HepG2 (cell line): ENCODE measurements at regions not wholly inside any gene's neighbourhood (a gene's known extent, or its start where the extent isn't known, plus 50 kb on each side); places are given as distances from the start of the nearest gene placed in this dataset.

Experiments
- ATAC-seq: fragments of 200-7000 bp; cut with Tn5 transposase; 3 replicates; pipeline ENCODE4 v1.9.1; 2020; ENCODE audit warnings: mild to moderate bottlenecking, moderate library complexity
- BruUV-seq: library from RNA; stranded (reverse); fragments of 400-500 nt; replicated peaks from 2 replicates; lab custom pipeline; 2021; lab: Mats Ljungman, UMichigan
- CTCF ChIA-PET: fragments of 300-600 bp; formaldehyde crosslinking; extraction: SDS; loops from one replicate; lab custom pipeline; 2021; ENCODE audit warnings: low total read pairs, inconsistent platforms, low intra/inter-chr PET ratio; lab: Yijun Ruan, JAX
- POLR2A ChIA-PET: fragments of 350-600 bp; sonication (Branson Sonifier 250); formaldehyde crosslinking; loops from one replicate; lab custom pipeline; 2020; ENCODE audit warnings: antibody characterized with exemption, inconsistent platforms; lab: Yijun Ruan, JAX
- DNase-seq: peaks from one replicate; pipeline ENCODE4 v3.0.0-alpha.2; 2015; ENCODE audit warnings: low spot score
- FAIRE-seq: peaks from 3 replicates; lab custom pipeline; 2011; peaks lifted over from hg19 to GRCh38; lab: Jason Lieb, UNC
- H2AFZ ChIP-seq: one replicate; pipeline ENCODE4 v1.6.1; 2011; ENCODE audit warnings: low read length, inconsistent platforms
- H3K27ac ChIP-seq: fragments of 300-600 bp; 3 replicates; pipeline ENCODE4 v1.8.0; 2011; ENCODE audit warnings: mixed run types, mild to moderate bottlenecking, mixed read lengths, low read length, inconsistent platforms; ENCODE audit not compliant: insufficient read depth; ENCODE audit errors: extremely low read length
- H3K27me3 ChIP-seq, 2 experiments: fragments of 200-600 bp in 1 of 2; 2 replicates in 1 of 2; 3 replicates in 1 of 2; pipeline versions ENCODE4 v1.6.0 to v1.8.0; 2011; ENCODE audit warnings: low read length in 2 of 2, mild to moderate bottlenecking in 2 of 2, moderate library complexity in 2 of 2, inconsistent platforms in 1 of 2; ENCODE audit not compliant: insufficient read depth in 2 of 2, control insufficient read depth in 1 of 2
- H3K36me3 ChIP-seq, 2 experiments: fragments of 200-600 bp in 1 of 2; replicated peaks in 1 of 2; 2 replicates in 1 of 2; 3 replicates in 1 of 2; pipeline versions ENCODE4 v1.5.1 to v1.8.0; 2011; ENCODE audit warnings: low read length in 2 of 2, inconsistent platforms in 1 of 2; ENCODE audit not compliant: insufficient read depth in 2 of 2, control insufficient read depth in 1 of 2
- H3K4me1 ChIP-seq: 2 replicates; pipeline ENCODE4 v1.5.1; 2012; ENCODE audit warnings: low read length, inconsistent platforms; ENCODE audit not compliant: insufficient read depth
- H3K4me2 ChIP-seq: 2 replicates; pipeline ENCODE4 v1.6.0; 2011; ENCODE audit warnings: low read depth, low read length, inconsistent platforms
- H3K4me3 ChIP-seq, 3 experiments: fragments of 200-600 bp in 1 of 3; sonication (generic), shearing (Covaris generic) in 1 of 3; replicated peaks in 1 of 3; 2 replicates each; pipeline ENCODE4 v1.5.1; 2011 to 2016; ENCODE audit warnings: low read length in 3 of 3, inconsistent platforms in 2 of 3, low read depth in 2 of 3, mild to moderate bottlenecking in 2 of 3, control low read depth in 1 of 3, mixed read lengths in 1 of 3; ENCODE audit not compliant: insufficient read depth in 1 of 3
- H3K79me2 ChIP-seq: one replicate; pipeline ENCODE4 v1.6.1; 2011; ENCODE audit warnings: low read length, inconsistent platforms; ENCODE audit not compliant: insufficient read depth
- H3K9ac ChIP-seq: 2 replicates; pipeline ENCODE4 v1.6.0; 2011; ENCODE audit warnings: mild to moderate bottlenecking, low read depth, low read length, inconsistent platforms; ENCODE audit not compliant: insufficient read depth
- H3K9me3 ChIP-seq: 2 replicates; pipeline ENCODE4 v1.5.1; 2012; ENCODE audit warnings: mild to moderate bottlenecking, low read length
- H4K20me1 ChIP-seq: 2 replicates; pipeline ENCODE4 v1.6.0; 2011; ENCODE audit warnings: inconsistent platforms, mild to moderate bottlenecking, low read length, moderate library complexity; ENCODE audit not compliant: insufficient read depth
- LCORL ChIP-seq, 2 experiments: fragments of 450-650 bp in 1 of 2; sonication (generic) in 1 of 2; formaldehyde crosslinking in 1 of 2; IDR thresholded peaks; 2 replicates each; pipeline versions ENCODE4 v1.5.0 to v1.6.1; 2017 to 2020; ENCODE audit warnings: antibody characterized with exemption in 1 of 2, missing genetic modification reagents in 1 of 2
- MAFG ChIP-seq: sonication (generic); formaldehyde crosslinking; IDR thresholded peaks from 2 replicates; pipeline ENCODE4 v1.5.1; 2020; ENCODE audit warnings: mild to moderate bottlenecking, missing genetic modification reagents
- MYPOP ChIP-seq: sonication (generic); formaldehyde crosslinking; IDR thresholded peaks from 2 replicates; pipeline ENCODE4 v1.8.1; 2023; ENCODE audit warnings: mild to moderate bottlenecking, moderate library complexity, missing genetic modification reagents
- SALL2 ChIP-seq: sonication (generic); formaldehyde crosslinking; IDR thresholded peaks from 2 replicates; pipeline ENCODE4 v1.8.1; 2023; ENCODE audit warnings: mild to moderate bottlenecking, missing genetic modification reagents, inconsistent platforms
- SOX13 ChIP-seq, 3 experiments: fragments of 450-650 bp in 1 of 3; sonication (generic) in 1 of 3; formaldehyde crosslinking in 1 of 3; IDR thresholded peaks in 2 of 3; conservative IDR thresholded peaks in 1 of 3; 2 replicates each; pipeline versions ENCODE4 v1.5.0 to v1.6.1; 2016 to 2020; ENCODE audit warnings: antibody characterized with exemption in 1 of 3, mild to moderate bottlenecking in 1 of 3, missing compliant biosample characterization in 1 of 3, missing genetic modification reagents in 1 of 3, moderate library complexity in 1 of 3
- SOX5 ChIP-seq: IDR thresholded peaks from 2 replicates; pipeline ENCODE4 v1.6.1; 2016; ENCODE audit warnings: borderline replicate concordance
- SSRP1 ChIP-seq: IDR thresholded peaks from 2 replicates; pipeline ENCODE4 v1.6.1; 2016; ENCODE audit warnings: control low read depth
- ZNF101 ChIP-seq: sonication (generic); formaldehyde crosslinking; IDR thresholded peaks from 2 replicates; pipeline ENCODE4 v1.4.0; 2020; ENCODE audit warnings: mild to moderate bottlenecking, low read depth, missing genetic modification reagents, borderline replicate concordance
- ZNF562 ChIP-seq: sonication (generic); formaldehyde crosslinking; IDR thresholded peaks from 2 replicates; pipeline ENCODE4 v1.8.0; 2022; ENCODE audit warnings: missing genetic modification reagents, borderline replicate concordance
- ZNF564 ChIP-seq: sonication (generic); formaldehyde crosslinking; IDR thresholded peaks from 2 replicates; pipeline ENCODE4 v1.8.1; 2023; ENCODE audit warnings: mild to moderate bottlenecking, missing genetic modification reagents
- ZNF652 ChIP-seq: IDR thresholded peaks from 2 replicates; pipeline ENCODE4 v1.6.1; 2016; ENCODE audit warnings: low read depth, borderline replicate concordance
- ZNF674 ChIP-seq: sonication (generic); formaldehyde crosslinking; IDR thresholded peaks from 2 replicates; pipeline ENCODE4 v1.5.0; 2020; ENCODE audit warnings: low read depth, mild to moderate bottlenecking, missing genetic modification reagents
- ZNF747 ChIP-seq: sonication (generic); formaldehyde crosslinking; IDR thresholded peaks from 2 replicates; pipeline ENCODE4 v1.8.1; 2023; ENCODE audit warnings: missing genetic modification reagents, mild to moderate bottlenecking, borderline replicate concordance
- WGBS: methylation state at CpG from one replicate; pipeline ENCODE4 v1.1.6; 2017; ENCODE audit warnings: low lambda C conversion rate; 5-methylcytosine and 5-hydroxymethylcytosine counted together
- in situ Hi-C: cut with HindIII; loops from 2 replicates; pipeline ENCODE4 v1.10.0; 2017; ENCODE audit warnings: low pct_unique_long_range_greater_than_20kb; ENCODE audit not compliant: extremely low pct_ligation_motif_present
- intact Hi-C: fragments of 100-400 bp; cut with micrococcal nuclease; formaldehyde crosslinking; loops from one replicate; pipeline ENCODE4 v1.10.0; 2022; ENCODE audit not compliant: unreplicated experiment

- in situ Hi-C loops, result no loop called here
- intact Hi-C loops, result loop anchor here (5.0 kb wide), 1 partner anchor 104 kb away; no protein-coding TSS in a partner anchor
- FAIRE-seq (no peak), DNase-seq (no peak), ATAC-seq (no peak)
- Histone ChIP-seq H3K9me3 (no peaks in the 10 kb centered on the region), H3K27ac (no peak overlapping the region), H3K9ac (no peak overlapping the region), H3K4me2 (no peak overlapping the region), H3K79me2 (peaks cover 52% of the 10 kb centered on the region), H3K27me3 (no peaks in the 10 kb centered on the region), H2AFZ (no peak overlapping the region), H3K4me1 (peaks cover 50% of the 10 kb centered on the region), H3K4me3 (no peak overlapping the region), H4K20me1 (no peaks in the 10 kb centered on the region), H3K36me3 (no peaks in the 10 kb centered on the region)
- POLR2A ChIA-PET, result interaction anchor here (2.5 to 2.8 kb wide), 2 partner anchors 11 kb away, joined by 12 to 20 read pairs; no protein-coding TSS in a partner anchor
- CTCF ChIA-PET, result no interaction called here
- no TSS peak for BruUV-seq
- WGBS, result 61% methylated on average over 3 of the region's 3 CpGs
- TF ChIP-seq ZNF747 (no peak), SSRP1 (CRISPR knock-in tag) (no peak), ZNF101 (CRISPR knock-in tag) (no peak)
These were observed 166.1 kb downstream of the KDM5D start for GRCh38 chrY:19578281-19578874.

- no TSS peak for BruUV-seq
- H3K27ac ChIP-seq, result peak overlapping the region; percentile 51
- TF ChIP-seq SOX5 (CRISPR knock-in tag) (peak; percentile 41; the same call in 1 of the 2 replicates), SOX13 (IDR thresholded peaks at IDR 0.05) (no peak), SOX13 (CRISPR knock-in tag; conservative IDR thresholded peaks at IDR 0.05 in 1 of 2, IDR thresholded peaks at IDR 0.05 in 1 of 2) (peak in 1 of 2 experiments; percentile 44; a peak in 1 of 4 replicates), ZNF562 (CRISPR knock-in tag) (no peak), MAFG (CRISPR knock-in tag) (no peak), ZNF652 (CRISPR knock-in tag) (no peak), SALL2 (CRISPR knock-in tag) (no peak), MYPOP (no peak), LCORL (IDR thresholded peaks at IDR 0.05) (no peak), LCORL (CRISPR knock-in tag; IDR thresholded peaks at IDR 0.05) (no peak), ZNF674 (no peak), ZNF564 (CRISPR knock-in tag) (no peak)
These were observed 167.3 kb downstream of the KDM5D start for GRCh38 chrY:19577250-19577649.

More at GRCh38 chrY:19577250-19577649, 167.3 kb downstream of the KDM5D start:
- H2AFZ ChIP-seq, result no peak overlapping the region
- peaks cover 62% of the 10 kb centered on the region for H3K79me2 ChIP-seq
- intact Hi-C loops (loop anchor here (5.0 kb wide), 1 partner anchor 105 kb away; no protein-coding TSS in a partner anchor), in situ Hi-C loops (no loop called here)
- H4K20me1 ChIP-seq, result no peaks in the 10 kb centered on the region
- peak; percentile 67 for DNase-seq
- peak overlapping the region; percentile 42 for H3K4me2 ChIP-seq
- no peaks in the 10 kb centered on the region for H3K36me3 ChIP-seq
- H3K9ac ChIP-seq, result peak overlapping the region; percentile 43; the same call in 1 of the 2 replicates
- FAIRE-seq, result peak; percentile 37
- H3K9me3 ChIP-seq, result no peaks in the 10 kb centered on the region
- POLR2A ChIA-PET, result interaction anchor here (0.9 to 2.8 kb wide), 2 partner anchors 10 to 12 kb away, joined by 3 to 20 read pairs; no protein-coding TSS in a partner anchor
- WGBS, result 0% methylated on average over 1 of the region's 6 CpGs
- H3K27me3 ChIP-seq, result no peaks in the 10 kb centered on the region
- ATAC-seq, result peak; percentile 98
- CTCF ChIA-PET, result no interaction called here
- no peak overlapping the region for H3K4me3 ChIP-seq
- H3K4me1 ChIP-seq, result peaks cover 59% of the 10 kb centered on the region
